HEK293T (cell line): ENCODE measurements at regions not wholly inside any gene's neighbourhood (a gene's known extent, or its start where the extent isn't known, plus 50 kb on each side); places are given as distances from the start of the nearest gene placed in this dataset.

Experiments
- ARNT ChIP-seq: fragments of 450-650 bp; IDR thresholded peaks from 2 replicates; pipeline ENCODE4 v1.6.1; 2017; ENCODE audit warnings: mild to moderate bottlenecking
- CTBP1 ChIP-seq: fragments of 450-650 bp; IDR thresholded peaks from 2 replicates; pipeline ENCODE4 v1.6.1; 2016; ENCODE audit warnings: borderline replicate concordance
- FOXM1 ChIP-seq: fragments of 450-650 bp; IDR thresholded peaks from 2 replicates; pipeline ENCODE4 v1.6.1; 2017; ENCODE audit warnings: mild to moderate bottlenecking, borderline replicate concordance
- NFRKB ChIP-seq: fragments of 450-650 bp; IDR thresholded peaks from 2 replicates; pipeline ENCODE4 v1.6.1; 2016; ENCODE audit warnings: mild to moderate bottlenecking, moderate library complexity
- SP1 ChIP-seq: fragments of 450-650 bp; IDR thresholded peaks from 2 replicates; pipeline ENCODE4 v1.6.1; 2017
- TF ChIP-seq, protein P1 (sequence below): fragments of 450-650 bp; IDR thresholded peaks from 2 replicates; pipeline ENCODE4 v1.6.1; 2016

DNA sequence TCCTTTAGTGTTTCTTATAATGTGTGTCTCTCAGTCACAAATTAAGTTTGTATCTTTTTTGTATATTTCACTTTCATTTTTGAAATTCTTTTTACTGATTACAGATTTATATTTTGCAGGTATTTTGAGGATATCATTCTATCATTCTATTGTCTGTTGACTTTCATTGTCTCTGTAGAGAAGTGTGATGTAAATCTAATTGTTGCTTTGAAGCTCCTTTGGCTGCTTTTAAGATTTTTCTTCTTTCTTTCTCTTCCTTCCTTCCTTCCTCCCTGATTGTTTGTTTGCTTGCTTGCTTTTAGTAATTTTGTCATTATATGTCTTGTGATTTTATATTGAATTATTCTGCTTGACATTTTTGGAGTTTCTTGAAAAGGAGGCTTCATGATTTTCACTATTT lies 75.3 kb upstream of the MAST4 start:
- no peak for TF ChIP-seq ARNT
- no peak for TF ChIP-seq SP1
- TF ChIP-seq FOXM1 = no peak
- TF ChIP-seq, protein P1, sequence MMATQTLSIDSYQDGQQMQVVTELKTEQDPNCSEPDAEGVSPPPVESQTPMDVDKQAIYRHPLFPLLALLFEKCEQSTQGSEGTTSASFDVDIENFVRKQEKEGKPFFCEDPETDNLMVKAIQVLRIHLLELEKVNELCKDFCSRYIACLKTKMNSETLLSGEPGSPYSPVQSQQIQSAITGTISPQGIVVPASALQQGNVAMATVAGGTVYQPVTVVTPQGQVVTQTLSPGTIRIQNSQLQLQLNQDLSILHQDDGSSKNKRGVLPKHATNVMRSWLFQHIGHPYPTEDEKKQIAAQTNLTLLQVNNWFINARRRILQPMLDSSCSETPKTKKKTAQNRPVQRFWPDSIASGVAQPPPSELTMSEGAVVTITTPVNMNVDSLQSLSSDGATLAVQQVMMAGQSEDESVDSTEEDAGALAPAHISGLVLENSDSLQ = no peak
- TF ChIP-seq NFRKB = no peak
- TF ChIP-seq CTBP1 = no peak
